ENCODE measurements at regions not wholly inside any gene's neighbourhood (a gene's known extent, or its start where the extent isn't known, plus 50 kb on each side); places are given as distances from the start of the nearest gene placed in this dataset.

- TF ChIP-seq MYBL2 (IDR thresholded peaks at IDR 0.05; ENCODE audit: low read depth) (no peak), MYBL2 (CRISPR knock-in tag; IDR thresholded peaks at IDR 0.05; ENCODE audit: borderline replicate concordance) (no peak), ZC3H8 (IDR thresholded peaks at IDR 0.05) (no peak), STAT5B (CRISPR knock-in tag; IDR thresholded peaks at IDR 0.05) (no peak)
These were observed 131.9 kb upstream of the DDHD1 start (continued) for GRCh38 chr14:53285064-53285463.

- H3K27ac ChIP-seq (ENCODE audit: extremely low read depth, low read depth, low read length) = no peak overlapping the region
- H2AFZ ChIP-seq (ENCODE audit: low read depth, low read length) = peak overlapping the region; percentile 31; the same call in 1 of the 2 replicates
- H3K9me1 ChIP-seq (ENCODE audit: control insufficient read depth, insufficient read depth, low read length) = no peaks in the 10 kb centered on the region
- no peaks in the 10 kb centered on the region for H3K27me3 ChIP-seq (ENCODE audit: control insufficient read depth in 2 of 2, insufficient read depth in 2 of 2, low read length in 2 of 2)
- H3K36me3 ChIP-seq (ENCODE audit: control insufficient read depth, insufficient read depth, low read length) = no peaks in the 10 kb centered on the region
- WGBS (ENCODE audit: insufficient coverage, low coverage, missing lambda C conversion rate) = 4% methylated on average over 9 of the region's 12 CpGs
- ATAC-seq (peak; percentile 84), DNase-seq (ENCODE audit: extremely low read depth in 1 of 4, low spot score in 3 of 4) (peak in 1 of 4 experiments; percentile 45), FAIRE-seq (peak; percentile 29)
- no peaks in the 10 kb centered on the region for H3K9me3 ChIP-seq (replicated peaks; ENCODE audit: control insufficient read depth, insufficient read depth, low read depth, low read length)
- H4K20me1 ChIP-seq (replicated peaks; ENCODE audit: control insufficient read depth, insufficient read depth, low read length) = no peaks in the 10 kb centered on the region
- CTCF ChIA-PET (ENCODE audit: low intra/inter-chr PET ratio) = no interaction called here
- no peak overlapping the region for H3K4me3 ChIP-seq
- H3K79me2 ChIP-seq (ENCODE audit: control insufficient read depth, insufficient read depth, low read length) = no peaks in the 10 kb centered on the region
- POLR2A ChIA-PET = no interaction called here
- in situ Hi-C loops (cut with MboI) (no loop called here), intact Hi-C loops (cut with micrococcal nuclease) (no loop called here)
- H3K4me1 ChIP-seq (replicated peaks in 1 of 2; ENCODE audit: control insufficient read depth in 2 of 2, insufficient read depth in 2 of 2, low read length in 2 of 2) = peaks cover 0 to 7% of the 10 kb centered on the region in 2 experiments; a peak in 3 of 5 replicates
- BruUV-seq (replicated peaks) = no TSS peak
- H3K4me2 ChIP-seq (ENCODE audit: insufficient read depth, low read length) = no peak overlapping the region
- H3K9ac ChIP-seq (ENCODE audit: insufficient read depth in 1 of 2, low read depth in 2 of 2, low read length in 2 of 2) = no peak overlapping the region
- TF ChIP-seq MCM7 (IDR thresholded peaks at IDR 0.05) (no peak), NCOR1 (IDR thresholded peaks at IDR 0.05) (peak; percentile 30; the same call in 1 of the 2 replicates), NFE2 (IDR thresholded peaks at IDR 0.05; ENCODE audit: low read depth) (peak; percentile 78), CXXC5 (CRISPR knock-in tag; IDR thresholded peaks at IDR 0.05) (peak; percentile 66), ZNF311 (CRISPR knock-in tag; IDR thresholded peaks at IDR 0.05) (peak; percentile 80), ZNF175 (CRISPR knock-in tag; IDR thresholded peaks at IDR 0.05; ENCODE audit: low read depth) (peak; percentile 98), ZNF12 (CRISPR knock-in tag; IDR thresholded peaks at IDR 0.05) (no peak)
- TF ChIP-seq, protein P1, sequence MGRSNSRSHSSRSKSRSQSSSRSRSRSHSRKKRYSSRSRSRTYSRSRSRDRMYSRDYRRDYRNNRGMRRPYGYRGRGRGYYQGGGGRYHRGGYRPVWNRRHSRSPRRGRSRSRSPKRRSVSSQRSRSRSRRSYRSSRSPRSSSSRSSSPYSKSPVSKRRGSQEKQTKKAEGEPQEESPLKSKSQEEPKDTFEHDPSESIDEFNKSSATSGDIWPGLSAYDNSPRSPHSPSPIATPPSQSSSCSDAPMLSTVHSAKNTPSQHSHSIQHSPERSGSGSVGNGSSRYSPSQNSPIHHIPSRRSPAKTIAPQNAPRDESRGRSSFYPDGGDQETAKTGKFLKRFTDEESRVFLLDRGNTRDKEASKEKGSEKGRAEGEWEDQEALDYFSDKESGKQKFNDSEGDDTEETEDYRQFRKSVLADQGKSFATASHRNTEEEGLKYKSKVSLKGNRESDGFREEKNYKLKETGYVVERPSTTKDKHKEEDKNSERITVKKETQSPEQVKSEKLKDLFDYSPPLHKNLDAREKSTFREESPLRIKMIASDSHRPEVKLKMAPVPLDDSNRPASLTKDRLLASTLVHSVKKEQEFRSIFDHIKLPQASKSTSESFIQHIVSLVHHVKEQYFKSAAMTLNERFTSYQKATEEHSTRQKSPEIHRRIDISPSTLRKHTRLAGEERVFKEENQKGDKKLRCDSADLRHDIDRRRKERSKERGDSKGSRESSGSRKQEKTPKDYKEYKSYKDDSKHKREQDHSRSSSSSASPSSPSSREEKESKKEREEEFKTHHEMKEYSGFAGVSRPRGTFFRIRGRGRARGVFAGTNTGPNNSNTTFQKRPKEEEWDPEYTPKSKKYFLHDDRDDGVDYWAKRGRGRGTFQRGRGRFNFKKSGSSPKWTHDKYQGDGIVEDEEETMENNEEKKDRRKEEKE (IDR thresholded peaks at IDR 0.05; ENCODE audit: borderline replicate concordance in 1 of 2, control insufficient read depth in 1 of 2, low read depth in 2 of 2, low read length in 1 of 2) = no peak
- TF ChIP-seq, protein P2, sequence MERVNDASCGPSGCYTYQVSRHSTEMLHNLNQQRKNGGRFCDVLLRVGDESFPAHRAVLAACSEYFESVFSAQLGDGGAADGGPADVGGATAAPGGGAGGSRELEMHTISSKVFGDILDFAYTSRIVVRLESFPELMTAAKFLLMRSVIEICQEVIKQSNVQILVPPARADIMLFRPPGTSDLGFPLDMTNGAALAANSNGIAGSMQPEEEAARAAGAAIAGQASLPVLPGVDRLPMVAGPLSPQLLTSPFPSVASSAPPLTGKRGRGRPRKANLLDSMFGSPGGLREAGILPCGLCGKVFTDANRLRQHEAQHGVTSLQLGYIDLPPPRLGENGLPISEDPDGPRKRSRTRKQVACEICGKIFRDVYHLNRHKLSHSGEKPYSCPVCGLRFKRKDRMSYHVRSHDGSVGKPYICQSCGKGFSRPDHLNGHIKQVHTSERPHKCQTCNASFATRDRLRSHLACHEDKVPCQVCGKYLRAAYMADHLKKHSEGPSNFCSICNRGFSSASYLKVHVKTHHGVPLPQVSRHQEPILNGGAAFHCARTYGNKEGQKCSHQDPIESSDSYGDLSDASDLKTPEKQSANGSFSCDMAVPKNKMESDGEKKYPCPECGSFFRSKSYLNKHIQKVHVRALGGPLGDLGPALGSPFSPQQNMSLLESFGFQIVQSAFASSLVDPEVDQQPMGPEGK (CRISPR knock-in tag; IDR thresholded peaks at IDR 0.05; ENCODE audit: borderline replicate concordance) = peak; percentile 77; the same call in 1 of the 2 replicates
- TF ChIP-seq, protein P3, sequence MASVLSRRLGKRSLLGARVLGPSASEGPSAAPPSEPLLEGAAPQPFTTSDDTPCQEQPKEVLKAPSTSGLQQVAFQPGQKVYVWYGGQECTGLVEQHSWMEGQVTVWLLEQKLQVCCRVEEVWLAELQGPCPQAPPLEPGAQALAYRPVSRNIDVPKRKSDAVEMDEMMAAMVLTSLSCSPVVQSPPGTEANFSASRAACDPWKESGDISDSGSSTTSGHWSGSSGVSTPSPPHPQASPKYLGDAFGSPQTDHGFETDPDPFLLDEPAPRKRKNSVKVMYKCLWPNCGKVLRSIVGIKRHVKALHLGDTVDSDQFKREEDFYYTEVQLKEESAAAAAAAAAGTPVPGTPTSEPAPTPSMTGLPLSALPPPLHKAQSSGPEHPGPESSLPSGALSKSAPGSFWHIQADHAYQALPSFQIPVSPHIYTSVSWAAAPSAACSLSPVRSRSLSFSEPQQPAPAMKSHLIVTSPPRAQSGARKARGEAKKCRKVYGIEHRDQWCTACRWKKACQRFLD (CRISPR knock-in tag; IDR thresholded peaks at IDR 0.05) = peak; percentile 93
These were observed 125.7 kb upstream of the DDHD1 start for GRCh38 chr14:53278602-53279506.
